Astrocyte of the hippocampus (primary cell): ENCODE measurements at regions not wholly inside any gene's neighbourhood (a gene's known extent, or its start where the extent isn't known, plus 50 kb on each side); places are given as distances from the start of the nearest gene placed in this dataset.

Experiments
- DNase-seq: peaks from one replicate; pipeline ENCODE4 v3.0.0; 2011; ENCODE audit warnings: low read depth, low spot score

- no peak for DNase-seq
Measured at GRCh38 chr18:70683263-70683662, 394.4 kb downstream of the SOCS6 start.

DNA sequence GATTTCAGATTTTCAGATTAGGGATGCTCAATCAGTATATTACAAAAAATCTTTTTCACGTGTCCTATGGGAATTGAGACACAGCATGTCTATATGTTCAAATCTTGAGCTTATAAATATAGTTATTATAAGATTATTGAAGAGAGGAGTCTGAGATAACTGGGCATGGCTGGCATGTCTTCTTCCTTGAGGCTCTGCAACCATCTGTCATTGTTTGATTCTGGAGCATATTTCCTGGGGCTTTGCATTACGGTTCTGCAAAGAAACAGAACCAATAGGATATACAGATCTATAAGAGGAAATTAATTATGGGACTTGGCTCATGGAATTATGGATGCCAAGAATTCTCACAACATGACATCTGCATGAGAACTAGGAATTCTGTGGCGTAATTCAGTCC is 386.1 kb downstream of the SOCS6 start:
- no peak for DNase-seq

- DNase-seq, result no peak
Measured at GRCh38 chr18:70673831-70674230, 385.0 kb downstream of the SOCS6 start.

- DNase-seq, result no peak
Measured at GRCh38 chr18:70672581-70672980, 383.7 kb downstream of the SOCS6 start.

DNA sequence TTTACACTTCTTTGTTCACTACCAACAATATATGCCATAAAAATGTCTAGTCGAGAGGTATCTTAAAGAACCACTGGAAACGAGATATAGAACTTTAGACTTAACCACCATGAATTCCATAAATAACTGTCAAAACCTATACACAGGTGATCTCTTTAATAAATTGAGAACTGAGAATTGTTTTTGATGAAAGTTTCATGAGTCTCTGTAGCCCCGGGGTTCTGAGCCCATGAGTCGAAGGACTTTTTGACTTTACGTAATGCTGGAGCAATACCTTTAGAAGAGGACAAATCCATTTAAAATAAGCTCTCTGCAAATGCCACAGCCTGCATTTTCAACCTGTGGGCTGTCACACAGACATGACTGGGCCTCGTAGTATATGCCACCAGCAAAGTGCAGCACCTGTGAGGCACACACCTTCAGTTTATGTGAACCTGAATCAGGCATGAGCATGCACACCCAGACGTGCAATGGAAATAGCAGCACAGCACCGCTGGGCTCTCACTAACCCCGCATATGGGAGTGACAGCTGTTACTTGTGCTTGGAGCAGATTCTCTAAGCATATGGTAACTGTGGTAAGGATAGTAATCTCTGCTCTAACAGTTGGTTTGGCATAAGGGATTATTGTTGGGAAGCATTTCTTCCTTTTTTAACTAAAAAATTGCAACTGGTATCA is 383.2 kb downstream of the SOCS6 start:
- no peak for DNase-seq

DNA sequence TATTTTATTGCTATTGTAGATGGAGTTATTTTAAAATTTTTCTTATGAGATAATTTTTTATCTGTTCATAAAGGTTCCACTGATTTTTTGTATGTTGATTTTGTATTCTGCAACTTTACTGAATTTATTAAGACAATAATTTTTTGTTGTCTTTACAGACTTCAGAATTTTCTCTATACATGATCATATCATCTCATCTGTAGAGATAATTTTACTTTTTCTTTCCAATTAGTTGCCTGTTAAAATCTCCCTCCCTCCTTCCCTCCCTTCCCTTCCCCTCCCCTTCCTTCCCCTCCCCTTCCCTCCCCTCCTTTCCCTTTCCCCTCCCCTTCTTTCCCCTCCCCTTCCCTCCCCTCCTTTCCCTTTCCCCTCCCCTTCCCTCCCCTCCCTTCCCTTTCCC is 378.1 kb downstream of the SOCS6 start:
- DNase-seq, result no peak

- DNase-seq, result no peak
Measured at GRCh38 chr18:70663141-70663540, 374.3 kb downstream of the SOCS6 start.

DNA sequence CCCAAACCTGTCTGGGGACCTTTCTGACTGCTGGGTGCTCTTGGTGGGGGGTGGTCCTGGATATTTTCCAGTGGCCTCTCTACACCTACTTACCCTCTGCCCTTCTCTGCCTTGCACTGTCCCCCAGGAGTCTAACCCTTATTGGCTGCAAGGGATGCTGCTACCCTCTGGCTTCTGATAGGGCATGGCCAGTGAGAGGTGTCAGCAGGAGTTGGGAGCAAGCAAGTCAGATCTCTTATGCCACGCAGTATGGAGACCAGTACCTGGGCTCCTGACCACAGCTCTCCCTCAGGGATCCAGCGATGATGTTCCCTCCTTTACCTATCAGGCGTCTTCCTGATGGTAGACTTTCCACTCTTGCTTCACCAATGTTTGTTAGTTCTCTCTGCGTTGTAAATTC is 373.7 kb downstream of the SOCS6 start:
- DNase-seq, result no peak

DNA sequence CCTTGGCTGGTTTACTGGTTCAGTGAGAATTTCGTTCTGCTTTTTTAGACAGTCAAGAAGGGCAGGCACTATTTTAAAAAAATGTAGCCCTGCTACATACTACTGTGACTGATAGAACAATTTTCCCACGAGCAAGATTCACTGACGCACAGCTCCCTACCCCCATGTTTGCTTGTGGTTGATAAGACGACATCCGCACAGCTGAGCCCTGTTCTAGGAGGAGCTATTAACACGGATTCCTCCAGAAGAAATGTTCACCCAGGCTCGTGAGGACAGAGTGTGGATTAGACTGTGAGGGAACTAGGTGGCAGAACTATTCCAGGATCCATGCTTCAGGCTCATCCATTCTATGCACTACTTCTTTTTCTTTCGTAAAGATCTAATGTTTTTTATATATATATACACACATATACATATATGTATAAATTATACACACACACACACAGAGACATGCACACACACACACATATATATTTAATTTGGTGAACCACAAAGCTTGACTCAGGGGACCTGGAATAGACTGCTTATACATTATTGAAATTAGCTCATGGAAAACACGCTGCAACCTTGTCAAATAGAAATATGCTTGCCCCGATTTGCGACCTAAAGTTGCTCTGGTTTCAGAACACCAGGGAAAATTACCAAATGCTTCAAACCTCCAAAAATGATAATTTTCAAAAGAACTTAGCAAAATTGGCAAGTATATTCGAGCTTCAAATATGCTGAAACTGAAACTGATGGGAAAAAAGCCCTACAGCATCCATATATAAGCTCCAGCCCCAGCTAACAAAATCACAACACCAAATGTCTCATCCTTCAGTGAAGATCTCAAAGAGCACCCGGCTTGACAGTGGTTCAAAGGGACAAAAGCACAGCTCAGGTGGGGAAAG is 370.4 kb downstream of the SOCS6 start:
- no peak for DNase-seq

DNA sequence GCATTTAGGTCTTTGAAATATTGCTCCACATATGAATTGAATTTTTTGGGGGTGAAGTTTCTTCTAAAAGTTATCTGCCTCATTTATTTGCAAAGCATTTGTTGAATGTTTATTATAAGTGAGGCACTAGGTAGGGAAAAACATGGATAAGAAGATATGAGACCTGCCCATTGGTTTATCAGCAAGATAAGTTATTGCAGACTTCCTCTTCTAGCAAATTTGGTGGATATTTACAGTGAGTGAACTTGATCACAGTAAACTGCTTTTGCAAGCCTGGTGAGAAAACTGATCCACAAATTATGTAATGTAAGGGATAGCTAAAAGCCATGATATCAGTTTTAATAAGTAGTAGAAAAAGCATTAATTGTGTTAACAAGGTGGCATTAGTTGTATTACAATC is 364.8 kb downstream of the SOCS6 start:
- no peak for DNase-seq

GRCh38 chr18:70650878-70651277 is 362.0 kb downstream of the SOCS6 start:
- DNase-seq, result no peak

DNA sequence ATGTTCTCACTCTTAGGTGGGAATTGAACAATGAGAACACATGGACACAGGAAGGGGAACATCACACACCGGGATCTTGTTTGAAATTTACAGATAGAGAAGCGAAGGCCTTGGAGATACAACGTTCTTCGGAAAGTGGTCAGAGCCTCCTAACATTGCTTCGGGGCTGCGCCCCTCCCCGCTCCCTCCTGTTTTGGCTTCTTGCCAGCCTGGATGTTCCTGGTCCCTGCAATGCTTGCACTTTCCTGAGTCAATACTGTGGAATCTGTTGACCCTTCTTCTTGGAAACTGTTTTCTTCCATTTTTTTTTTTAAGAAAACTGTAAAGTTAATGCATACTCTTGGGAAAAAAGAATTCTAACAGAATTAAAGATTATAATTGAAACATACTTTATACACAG is 360.8 kb downstream of the SOCS6 start:
- DNase-seq, result no peak

DNA sequence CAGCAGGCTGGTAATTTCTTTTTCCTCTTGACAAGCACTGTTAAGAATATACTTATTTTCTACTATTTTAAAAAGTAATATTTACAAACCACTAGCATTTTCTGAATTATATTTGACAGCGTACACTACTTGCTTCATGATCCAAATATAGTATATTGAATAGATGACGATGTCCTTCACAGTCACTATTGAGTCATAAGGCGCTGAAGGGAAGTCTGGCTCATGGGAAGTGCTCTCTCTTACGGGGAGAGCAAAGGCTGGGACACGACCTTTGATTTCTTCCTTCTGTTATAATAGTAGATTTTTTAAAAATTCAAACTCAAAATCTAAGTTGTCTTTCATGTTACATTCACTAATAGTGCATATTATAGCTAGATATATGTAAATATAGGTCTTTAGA is 357.1 kb downstream of the SOCS6 start:
- no peak for DNase-seq

DNA sequence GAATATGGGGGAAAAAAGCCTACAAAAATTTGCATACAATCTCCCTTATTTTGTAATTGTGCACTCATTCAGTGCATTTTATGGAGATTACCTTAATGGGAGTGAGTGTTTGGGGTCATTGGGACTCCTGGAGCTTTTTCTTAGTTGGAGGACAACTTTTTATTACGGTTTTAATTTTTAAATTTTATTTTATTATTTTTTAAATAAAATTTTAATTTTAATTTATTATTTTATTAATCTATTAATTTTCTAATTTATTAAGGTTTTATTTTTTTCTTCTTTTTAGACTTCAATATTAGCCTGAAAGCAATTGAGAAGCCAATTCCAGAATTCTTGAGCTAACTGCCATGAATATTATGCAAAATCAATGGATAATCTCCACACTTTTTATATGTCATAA is 355.0 kb downstream of the SOCS6 start:
- DNase-seq, result no peak

GRCh38 chr18:70641156-70641775 is 352.4 kb downstream of the SOCS6 start:
- no peak for DNase-seq

- no peak for DNase-seq
Measured at GRCh38 chr18:70640336-70640887, 351.6 kb downstream of the SOCS6 start.

- no peak for DNase-seq
Measured at GRCh38 chr18:70636991-70637390, 348.1 kb downstream of the SOCS6 start.

DNA sequence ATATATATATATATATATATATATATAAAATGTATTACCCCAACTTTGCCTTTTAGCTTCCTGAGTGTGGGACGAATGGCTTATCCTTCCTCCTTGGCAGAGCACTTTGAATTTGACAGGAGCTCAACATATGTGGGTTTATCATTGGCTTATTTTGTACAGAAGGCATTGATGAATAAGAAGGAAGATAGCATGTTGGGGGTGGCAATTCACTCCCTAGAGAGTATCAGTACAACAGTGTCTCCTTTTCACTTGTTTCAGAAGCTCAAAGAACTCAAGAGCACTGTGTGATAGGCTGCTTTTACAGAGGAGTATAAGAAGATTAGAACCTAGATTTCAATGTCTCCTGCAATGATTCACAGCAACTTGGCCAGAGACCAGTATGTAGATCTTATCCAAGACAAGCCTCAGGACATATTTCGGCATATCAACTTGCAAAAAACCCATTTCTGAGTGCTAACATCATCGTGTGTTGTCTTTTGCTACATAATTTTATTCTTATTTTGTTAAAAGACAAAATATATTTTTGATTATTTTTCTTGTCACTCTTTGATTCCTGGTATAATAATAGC is 345.8 kb downstream of the SOCS6 start:
- no peak for DNase-seq

DNA sequence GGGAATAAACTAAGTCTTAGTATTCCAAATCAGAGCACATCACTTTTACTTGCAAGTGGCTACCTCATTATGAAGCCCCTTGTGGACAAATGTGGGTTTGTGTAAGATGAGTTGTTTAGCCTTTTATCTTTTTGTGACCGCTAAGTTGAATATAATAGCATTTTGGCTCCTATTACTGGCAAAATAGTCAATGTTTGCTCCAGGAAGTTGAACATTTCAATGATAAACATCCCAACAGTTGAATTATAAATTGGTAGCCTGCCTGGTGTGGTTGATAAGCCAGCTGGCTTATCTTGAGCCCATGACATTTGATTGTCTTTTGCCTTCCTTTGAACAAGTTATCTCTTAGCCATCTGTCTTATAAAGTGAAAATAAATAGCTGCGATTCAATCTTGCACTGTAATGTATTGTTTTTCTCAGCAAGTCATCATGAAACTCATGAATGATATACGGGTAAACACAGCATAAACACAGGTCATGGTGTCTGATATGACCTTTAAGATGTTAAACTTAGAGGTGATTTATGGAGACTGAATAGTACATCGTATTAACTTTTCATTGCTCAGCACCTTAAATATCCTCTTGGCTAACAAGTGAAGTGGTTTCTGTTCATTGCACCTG is 338.4 kb downstream of the SOCS6 start:
- DNase-seq, result no peak

DNA sequence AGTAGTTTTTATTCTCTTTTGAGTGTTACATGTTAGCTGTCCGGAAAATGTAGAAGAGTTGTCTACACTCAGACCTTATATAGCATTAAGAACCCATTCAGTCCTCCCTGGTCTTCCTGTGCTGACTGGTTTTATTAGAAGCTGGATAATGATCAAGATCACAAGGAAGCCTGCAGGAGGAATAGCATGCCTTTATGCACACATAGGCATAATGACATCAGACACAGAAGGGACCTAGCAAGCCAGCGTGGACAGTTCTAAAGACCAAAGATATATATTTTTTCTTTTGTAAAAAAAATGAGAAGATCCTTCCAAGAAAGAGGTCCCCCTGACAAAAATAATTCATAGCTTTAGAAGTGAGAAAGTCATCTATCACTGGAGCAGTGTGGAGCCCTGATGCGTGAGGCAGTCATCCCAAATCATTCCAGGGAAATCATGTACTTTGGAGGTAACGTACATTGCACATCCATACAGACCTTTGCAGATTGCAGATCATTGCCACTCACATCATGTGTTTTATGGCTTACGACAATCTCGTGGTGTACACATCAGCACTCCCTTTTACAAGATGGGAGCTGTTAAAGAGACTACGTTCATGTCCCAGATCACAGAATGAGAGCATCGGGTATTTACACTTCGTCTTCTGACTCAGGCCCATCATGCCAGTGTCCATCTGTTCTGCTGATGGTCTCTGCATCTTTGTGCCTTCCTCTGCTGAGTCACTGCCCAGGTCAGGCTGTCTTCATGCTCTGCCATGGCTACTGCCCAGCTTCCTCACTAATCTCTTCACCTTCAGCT is 334.0 kb downstream of the SOCS6 start:
- DNase-seq, result no peak

DNA sequence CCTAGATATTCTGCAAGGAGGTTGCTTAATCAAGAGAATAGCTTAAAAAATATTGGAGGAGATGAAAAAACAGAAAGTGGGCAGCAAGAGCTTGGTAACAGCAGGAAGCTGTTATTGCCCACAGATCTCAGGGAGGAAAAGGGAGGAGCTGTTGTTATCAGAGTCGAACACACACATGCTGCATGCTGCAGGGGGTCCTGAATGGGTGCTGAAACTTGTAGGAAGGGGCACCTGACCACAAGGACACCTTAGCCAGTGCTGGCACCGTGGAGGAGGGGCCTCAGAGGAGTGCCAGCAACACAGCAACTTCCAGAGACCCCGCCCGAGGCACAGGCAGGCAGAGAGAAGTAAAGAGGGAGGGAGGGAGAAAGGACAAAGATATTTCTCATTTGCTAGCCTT is 332.9 kb downstream of the SOCS6 start:
- no peak for DNase-seq
